Raji (cell line): ENCODE measurements at regions not wholly inside any gene's neighbourhood (a gene's known extent, or its start where the extent isn't known, plus 50 kb on each side); places are given as distances from the start of the nearest gene placed in this dataset.

Experiments
- POLR2A ChIP-seq: IDR thresholded peaks from 2 replicates; pipeline ENCODE4 v1.6.1; 2011; ENCODE audit warnings: low read depth, low read length, control low read depth; ENCODE audit not compliant: insufficient read depth

- TF ChIP-seq POLR2A, result no peak
Measured at GRCh38 chr3:43921056-43921648, 230.4 kb downstream of the ABHD5 start.

- TF ChIP-seq POLR2A, result no peak
Measured at GRCh38 chr3:43922374-43922773, 231.6 kb downstream of the ABHD5 start.

- TF ChIP-seq POLR2A, result no peak
Measured at GRCh38 chr3:43923104-43923882, 232.6 kb downstream of the ABHD5 start.

- no peak for TF ChIP-seq POLR2A
Measured at GRCh38 chr3:43926055-43926454, 235.3 kb downstream of the ABHD5 start.

GRCh38 chr3:43932921-43933320, 242.2 kb downstream of the ABHD5 start:
- TF ChIP-seq POLR2A, result no peak

- TF ChIP-seq POLR2A, result no peak
Measured at GRCh38 chr3:43948013-43948412, 257.3 kb downstream of the ABHD5 start.

GRCh38 chr3:43949594-43949993, 258.9 kb downstream of the ABHD5 start:
- no peak for TF ChIP-seq POLR2A

- no peak for TF ChIP-seq POLR2A
Measured at GRCh38 chr3:43950775-43951174, 260.0 kb downstream of the ABHD5 start.

GRCh38 chr3:43951813-43952212, 261.1 kb downstream of the ABHD5 start:
- no peak for TF ChIP-seq POLR2A

GRCh38 chr3:43953380-43953779, 262.6 kb downstream of the ABHD5 start:
- no peak for TF ChIP-seq POLR2A

GRCh38 chr3:43953814-43954692, 263.3 kb downstream of the ABHD5 start:
- TF ChIP-seq POLR2A, result no peak

- TF ChIP-seq POLR2A, result no peak
Measured at GRCh38 chr3:43956945-43957344, 266.2 kb downstream of the ABHD5 start.

- no peak for TF ChIP-seq POLR2A
Measured at GRCh38 chr3:43957553-43957952, 266.8 kb downstream of the ABHD5 start.

- no peak for TF ChIP-seq POLR2A
Measured at GRCh38 chr3:43958005-43958770, 267.4 kb downstream of the ABHD5 start.

GRCh38 chr3:43958973-43959372, 268.2 kb downstream of the ABHD5 start:
- no peak for TF ChIP-seq POLR2A
